Endothelial cell (in vitro differentiated cells): ENCODE measurements at regions not wholly inside any gene's neighbourhood (a gene's known extent, or its start where the extent isn't known, plus 50 kb on each side); places are given as distances from the start of the nearest gene placed in this dataset.
"Not testable (repeated sequence)": the region's sequence is repeated elsewhere in the genome, so short reads cannot be mapped to it uniquely, and the experiment has no call there.

ENCODE experiments used
- DNase-seq: peaks from one replicate; pipeline ENCODE4 v3.0.0; 2021; ENCODE audit warnings: low spot score
- H3K27ac Mint-ChIP-seq: one replicate; pipeline ENCODE4 v1.8.0; 2021; ENCODE audit warnings: mixed read lengths, inconsistent platforms; ENCODE audit not compliant: unreplicated experiment
- H3K27me3 Mint-ChIP-seq: one replicate; pipeline ENCODE4 v1.8.0; 2021; ENCODE audit warnings: mild to moderate bottlenecking, moderate library complexity, mixed read lengths, inconsistent platforms; ENCODE audit not compliant: unreplicated experiment
- H3K36me3 Mint-ChIP-seq: one replicate; pipeline ENCODE4 v1.8.0; 2021; ENCODE audit warnings: mild to moderate bottlenecking, low read depth, mixed read lengths, inconsistent platforms; ENCODE audit not compliant: unreplicated experiment
- H3K4me1 Mint-ChIP-seq: one replicate; pipeline ENCODE4 v1.8.0; 2021; ENCODE audit warnings: mild to moderate bottlenecking, mixed read lengths, inconsistent platforms; ENCODE audit not compliant: unreplicated experiment
- H3K4me3 Mint-ChIP-seq: one replicate; pipeline ENCODE4 v1.8.0; 2021; ENCODE audit warnings: mild to moderate bottlenecking, mixed read lengths, inconsistent platforms; ENCODE audit not compliant: unreplicated experiment
- H3K9me3 Mint-ChIP-seq: one replicate; pipeline ENCODE4 v1.8.0; 2021; ENCODE audit warnings: mixed read lengths, inconsistent platforms; ENCODE audit not compliant: unreplicated experiment
- CTCF ChIP-seq: fragments of 200-600 bp; sonication (generic); IDR thresholded peaks from one replicate; pipeline ENCODE4 v1.5.0; 2021; ENCODE audit warnings: antibody characterized with exemption; ENCODE audit not compliant: unreplicated experiment

DNA sequence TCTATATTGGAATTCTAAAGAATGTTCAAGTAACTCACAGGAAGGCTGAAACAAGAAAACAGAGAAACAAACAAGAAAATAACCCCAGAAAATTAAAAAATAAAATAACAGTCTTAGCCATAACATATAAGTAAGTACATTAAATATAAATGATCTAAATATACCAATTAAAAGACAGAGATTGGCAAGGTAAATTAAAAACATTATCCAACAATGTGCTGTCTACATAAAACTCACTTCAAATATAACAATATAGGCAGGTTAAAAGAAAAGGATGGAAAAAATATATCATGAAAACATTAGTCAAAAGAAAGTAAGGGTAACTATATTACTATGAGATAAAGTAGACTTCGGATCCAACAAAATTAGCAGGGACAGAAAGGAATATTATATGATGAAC lies 98.1 kb upstream of the NANOS1 start:
- Mint-ChIP-seq H3K9me3 (peaks cover 10% of the 10 kb centered on the region), H3K4me1 (peaks cover 6% of the 10 kb centered on the region), H3K36me3 (peaks cover 8% of the 10 kb centered on the region), H3K27me3 (no peaks in the 10 kb centered on the region), H3K27ac (no peak overlapping the region), H3K4me3 (peak overlapping the region; percentile 16)
- DNase-seq = no peak
- no peak for TF ChIP-seq CTCF

GRCh38 chr10:118932154-118932553 lies 97.4 kb upstream of the NANOS1 start:
- peaks cover 10% of the 10 kb centered on the region for H3K9me3 Mint-ChIP-seq
- H3K36me3 Mint-ChIP-seq, H3K4me3 Mint-ChIP-seq, DNase-seq, H3K27ac Mint-ChIP-seq, H3K27me3 Mint-ChIP-seq, H3K4me1 Mint-ChIP-seq: not testable (repeated sequence)

DNA sequence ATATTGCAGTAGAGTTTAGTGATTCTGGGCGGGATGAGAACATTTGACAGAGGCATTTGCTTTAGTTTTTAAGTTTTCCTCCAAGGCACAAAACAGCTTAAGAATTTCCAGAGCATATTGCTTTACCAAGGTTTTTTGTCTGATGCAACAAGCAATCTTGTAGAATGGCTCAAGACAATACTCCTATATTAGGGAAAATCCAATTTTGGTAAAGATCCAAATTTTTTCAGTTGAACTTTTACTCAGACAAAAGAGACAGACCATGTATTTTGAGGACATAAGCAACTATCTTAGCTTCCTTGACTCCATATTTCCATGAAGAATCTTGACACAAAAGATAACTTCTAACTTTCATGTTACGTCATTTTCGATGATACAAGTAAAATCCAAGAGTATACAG lies 92.3 kb upstream of the NANOS1 start:
- DNase-seq = no peak

GRCh38 chr10:118939211-118940007 lies 90.1 kb upstream of the NANOS1 start:
- Mint-ChIP-seq H3K27me3 (peaks cover 1% of the 10 kb centered on the region), H3K27ac (no peak overlapping the region), H3K4me1 (no peaks in the 10 kb centered on the region), H3K36me3 (no peaks in the 10 kb centered on the region), H3K4me3 (no peak overlapping the region), H3K9me3 (no peaks in the 10 kb centered on the region)
- no peak for DNase-seq
- no peak for TF ChIP-seq CTCF

More for the DNA sequence above, 92.3 kb upstream of the NANOS1 start:
- Mint-ChIP-seq H3K27ac (no peak overlapping the region), H3K36me3 (no peaks in the 10 kb centered on the region), H3K9me3 (no peaks in the 10 kb centered on the region), H3K4me3 (no peak overlapping the region), H3K4me1 (no peaks in the 10 kb centered on the region), H3K27me3 (no peaks in the 10 kb centered on the region)
- TF ChIP-seq CTCF = no peak

- H3K27me3 Mint-ChIP-seq = peaks cover 1% of the 10 kb centered on the region
- no peaks in the 10 kb centered on the region for H3K4me1 Mint-ChIP-seq
- DNase-seq = no peak
- no peaks in the 10 kb centered on the region for H3K36me3 Mint-ChIP-seq
- H3K27ac Mint-ChIP-seq = no peak overlapping the region
- H3K9me3 Mint-ChIP-seq = no peaks in the 10 kb centered on the region
- TF ChIP-seq CTCF = no peak
- no peak overlapping the region for H3K4me3 Mint-ChIP-seq
Observed at GRCh38 chr10:118940386-118940785, 89.1 kb upstream of the NANOS1 start.
